ENCODE measurements at regions not wholly inside any gene's neighbourhood (a gene's known extent, or its start where the extent isn't known, plus 50 kb on each side); places are given as distances from the start of the nearest gene placed in this dataset.

DNA sequence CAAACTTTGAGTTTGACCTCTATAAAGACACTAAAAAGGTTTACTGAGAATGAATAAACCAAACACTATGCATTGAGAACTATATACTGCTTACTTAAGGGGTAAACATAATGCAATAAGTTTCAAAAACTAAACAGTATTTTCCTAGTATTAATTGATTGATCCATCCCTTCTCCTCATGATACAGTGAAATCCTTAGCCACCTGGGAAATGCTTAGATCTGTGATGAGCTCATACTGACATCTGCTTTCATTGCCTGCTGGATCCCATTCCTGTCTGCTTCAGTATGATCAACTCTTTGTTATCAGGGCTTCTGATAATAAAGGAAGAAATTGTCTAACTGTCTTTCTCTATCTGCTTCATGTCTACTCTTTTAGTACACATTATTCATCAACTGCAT, 74.9 kb upstream of the UBE2E3 start:
- no peak for TF ChIP-seq CTCF (IDR thresholded peaks at IDR 0.05; ENCODE audit: insufficient read depth, low read depth, low read length)
- no peak for TF ChIP-seq EZH2 (IDR thresholded peaks at IDR 0.05; ENCODE audit: insufficient read depth, low read length)

Measured in astrocyte (in vitro differentiated cells and primary cell).